ENCODE measurements at regions not wholly inside any gene's neighbourhood (a gene's known extent, or its start where the extent isn't known, plus 50 kb on each side); places are given as distances from the start of the nearest gene placed in this dataset.

DNA sequence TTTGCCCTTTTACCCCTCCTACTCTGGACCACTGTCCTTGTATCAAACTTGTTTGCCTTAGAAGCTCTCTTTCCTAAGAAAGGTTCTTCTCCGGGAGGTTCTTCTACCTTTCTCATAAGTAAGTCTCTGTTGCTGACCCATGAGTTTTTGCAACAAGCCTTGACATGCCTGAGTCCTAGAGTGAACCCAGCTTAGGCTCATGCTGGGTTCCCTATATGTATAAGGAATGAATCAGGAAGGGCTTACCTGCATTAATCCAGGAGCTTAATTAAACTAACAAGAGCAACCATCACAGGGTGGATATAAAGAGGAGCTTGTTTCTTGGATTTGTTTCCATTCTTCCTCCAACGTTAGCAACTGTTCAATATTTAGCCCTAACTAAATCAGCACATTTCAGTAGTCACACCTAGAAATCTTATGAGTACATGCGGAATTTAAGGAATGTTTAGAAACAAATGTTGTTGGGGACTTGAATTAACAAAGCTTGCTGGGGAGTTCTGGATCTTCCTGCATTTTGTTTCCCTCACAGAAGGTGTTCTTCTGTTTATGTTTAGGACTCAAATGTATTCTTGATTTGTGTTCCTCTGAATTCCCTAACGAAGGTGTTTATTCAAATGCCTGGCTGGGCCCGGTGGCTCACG, 64.3 kb upstream of the RAB3GAP2 start:
- peaks cover 1% of the 10 kb centered on the region for H3K27me3 Mint-ChIP-seq (ENCODE audit: unreplicated experiment)
- no peaks in the 10 kb centered on the region for H3K36me3 Mint-ChIP-seq (ENCODE audit: low read depth, unreplicated experiment)
- H3K4me1 Mint-ChIP-seq (ENCODE audit: unreplicated experiment), result peaks cover 10% of the 10 kb centered on the region
- no peaks in the 10 kb centered on the region for H3K9me3 Mint-ChIP-seq (ENCODE audit: unreplicated experiment)
- no peak overlapping the region for H3K4me3 Mint-ChIP-seq (ENCODE audit: unreplicated experiment)
- no peak overlapping the region for H3K27ac Mint-ChIP-seq (ENCODE audit: unreplicated experiment)
- no peak for DNase-seq (ENCODE audit: low spot score)
- no peak for TF ChIP-seq CTCF (IDR thresholded peaks at IDR 0.05; ENCODE audit: unreplicated experiment)

DNA sequence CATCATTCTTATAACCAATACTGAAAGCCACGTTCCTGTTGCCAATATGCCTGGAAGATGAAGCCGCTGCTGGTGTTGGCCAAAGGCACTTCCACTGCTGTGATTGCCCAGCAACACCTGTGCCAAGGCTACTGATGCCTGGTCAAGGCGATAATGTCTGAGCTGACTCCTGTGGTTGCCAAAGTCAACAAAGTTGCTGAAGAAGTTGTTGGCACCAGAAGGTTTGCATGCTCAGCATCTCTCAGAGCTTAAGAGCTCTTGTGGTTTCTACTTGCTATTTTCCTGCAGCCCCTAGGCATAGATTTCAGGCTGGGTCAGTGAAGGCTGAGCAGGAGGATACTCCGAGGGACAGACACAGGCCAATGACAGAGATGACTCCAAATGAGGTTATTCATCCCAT, 63.4 kb upstream of the RAB3GAP2 start:
- Mint-ChIP-seq H3K27ac (ENCODE audit: unreplicated experiment) (no peak overlapping the region), H3K36me3 (ENCODE audit: low read depth, unreplicated experiment) (no peaks in the 10 kb centered on the region), H3K4me3 (ENCODE audit: unreplicated experiment) (no peak overlapping the region), H3K9me3 (ENCODE audit: unreplicated experiment) (no peaks in the 10 kb centered on the region), H3K27me3 (ENCODE audit: unreplicated experiment) (peaks cover 1% of the 10 kb centered on the region), H3K4me1 (ENCODE audit: unreplicated experiment) (peaks cover 18% of the 10 kb centered on the region)
- no peak for DNase-seq (ENCODE audit: low spot score)
- no peak for TF ChIP-seq CTCF (IDR thresholded peaks at IDR 0.05; ENCODE audit: unreplicated experiment)

DNA sequence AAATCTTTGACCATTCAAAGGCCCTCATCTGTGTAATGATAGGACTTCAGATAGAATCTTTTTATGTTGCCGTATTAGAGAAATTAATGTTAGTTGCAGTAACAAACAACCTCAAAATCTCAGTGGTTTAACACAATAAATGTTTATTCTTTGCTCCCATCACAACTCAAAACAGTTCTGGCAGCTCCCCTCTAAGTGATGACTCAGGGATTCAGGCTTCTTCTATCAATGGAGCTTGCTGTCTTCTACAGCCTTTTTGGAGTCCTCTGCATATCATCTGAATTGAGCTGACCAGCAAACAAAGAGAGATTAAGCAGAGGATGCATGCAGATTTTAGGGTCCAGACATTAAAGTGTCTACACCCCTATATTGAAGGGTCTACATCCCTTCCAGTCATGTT, 59.1 kb upstream of the RAB3GAP2 start:
- peaks cover 1% of the 10 kb centered on the region for H3K27me3 Mint-ChIP-seq (ENCODE audit: unreplicated experiment)
- DNase-seq (ENCODE audit: low spot score), result no peak
- H3K4me1 Mint-ChIP-seq (ENCODE audit: unreplicated experiment), result peaks cover 10% of the 10 kb centered on the region
- H3K36me3 Mint-ChIP-seq (ENCODE audit: low read depth, unreplicated experiment), result no peaks in the 10 kb centered on the region
- H3K27ac Mint-ChIP-seq (ENCODE audit: unreplicated experiment), result no peak overlapping the region
- TF ChIP-seq CTCF (IDR thresholded peaks at IDR 0.05; ENCODE audit: unreplicated experiment), result no peak
- H3K4me3 Mint-ChIP-seq (ENCODE audit: unreplicated experiment), result no peak overlapping the region
- no peaks in the 10 kb centered on the region for H3K9me3 Mint-ChIP-seq (ENCODE audit: unreplicated experiment)

DNA sequence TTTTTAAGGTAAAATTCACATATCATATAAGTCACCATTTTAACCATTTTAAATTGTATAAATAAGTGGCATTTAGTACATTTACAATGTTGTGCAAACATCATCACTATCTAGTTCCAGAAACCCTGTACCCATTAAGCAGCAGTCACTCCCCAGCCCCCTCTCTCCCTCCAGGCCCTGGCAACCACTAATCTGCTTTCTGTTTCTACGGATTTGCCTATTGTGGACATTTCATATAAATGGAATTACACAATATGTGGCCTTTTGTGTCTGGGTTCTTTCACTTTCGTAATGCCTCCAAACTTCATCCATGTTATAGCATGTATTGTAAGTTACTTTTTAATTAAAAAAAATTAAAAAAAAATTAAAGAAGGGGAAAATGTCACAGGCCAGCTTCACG, 58.0 kb upstream of the RAB3GAP2 start:
- H3K36me3 Mint-ChIP-seq (ENCODE audit: low read depth, unreplicated experiment), result no peaks in the 10 kb centered on the region
- H3K27ac Mint-ChIP-seq (ENCODE audit: unreplicated experiment), result no peak overlapping the region
- no peaks in the 10 kb centered on the region for H3K9me3 Mint-ChIP-seq (ENCODE audit: unreplicated experiment)
- no peaks in the 10 kb centered on the region for H3K27me3 Mint-ChIP-seq (ENCODE audit: unreplicated experiment)
- H3K4me1 Mint-ChIP-seq (ENCODE audit: unreplicated experiment), result peaks cover 10% of the 10 kb centered on the region
- DNase-seq (ENCODE audit: low spot score), result no peak
- no peak for TF ChIP-seq CTCF (IDR thresholded peaks at IDR 0.05; ENCODE audit: unreplicated experiment)
- no peak overlapping the region for H3K4me3 Mint-ChIP-seq (ENCODE audit: unreplicated experiment)

- Mint-ChIP-seq H3K36me3 (ENCODE audit: low read depth, unreplicated experiment) (no peaks in the 10 kb centered on the region), H3K4me3 (ENCODE audit: unreplicated experiment) (no peak overlapping the region), H3K27me3 (ENCODE audit: unreplicated experiment) (no peaks in the 10 kb centered on the region), H3K4me1 (ENCODE audit: unreplicated experiment) (peaks cover 10% of the 10 kb centered on the region), H3K9me3 (ENCODE audit: unreplicated experiment) (no peaks in the 10 kb centered on the region), H3K27ac (ENCODE audit: unreplicated experiment) (no peak overlapping the region)
- DNase-seq (ENCODE audit: low spot score), result no peak
- TF ChIP-seq CTCF (IDR thresholded peaks at IDR 0.05; ENCODE audit: unreplicated experiment), result no peak
Observed at GRCh38 chr1:220327106-220327505, 54.9 kb upstream of the RAB3GAP2 start.
